Fibroblast of lung (primary cell): ENCODE measurements at regions not wholly inside any gene's neighbourhood (a gene's known extent, or its start where the extent isn't known, plus 50 kb on each side); places are given as distances from the start of the nearest gene placed in this dataset.

Experiments
- DNase-seq, 2 donors: peaks; one replicate each; pipeline versions ENCODE4 v3.0.0 to v3.0.0-alpha.2; 2010; ENCODE audit warnings: low read depth in 2 of 2
- H2AFZ ChIP-seq: 2 replicates; pipeline ENCODE4 v1.5.1; 2012; ENCODE audit warnings: low read length, control low read depth, inconsistent platforms
- H3K27ac ChIP-seq: 2 replicates; pipeline ENCODE4 v1.5.1; 2011; ENCODE audit warnings: low read length, control low read depth; ENCODE audit not compliant: insufficient read depth
- H3K27me3 ChIP-seq: 2 replicates; pipeline ENCODE4 v1.5.1; 2011; ENCODE audit warnings: mild to moderate bottlenecking, low read length; ENCODE audit not compliant: control insufficient read depth, insufficient read depth
- H3K36me3 ChIP-seq: 2 replicates; pipeline ENCODE4 v1.5.1; 2011; ENCODE audit warnings: low read length; ENCODE audit not compliant: control insufficient read depth, insufficient read depth
- H3K4me1 ChIP-seq: 2 replicates; pipeline ENCODE4 v1.5.1; 2011; ENCODE audit warnings: low read length; ENCODE audit not compliant: control insufficient read depth, insufficient read depth; ENCODE audit errors: extremely low read depth
- H3K4me2 ChIP-seq: 2 replicates; pipeline ENCODE4 v1.5.1; 2011; ENCODE audit warnings: low read length, control low read depth; ENCODE audit not compliant: insufficient read depth; ENCODE audit errors: extremely low read depth
- H3K4me3 ChIP-seq, 4 experiments: fragments of 200-600 bp in 1 of 4; sonication (generic) in 1 of 4; replicated peaks in 1 of 4; 2 replicates each; pipeline ENCODE4 v1.5.1; 2011 to 2016; ENCODE audit warnings: low read length in 4 of 4, low read depth in 3 of 4, mild to moderate bottlenecking in 3 of 4, control low read depth in 2 of 4, inconsistent platforms in 1 of 4, mixed read lengths in 1 of 4; ENCODE audit not compliant: insufficient read depth in 1 of 4; ENCODE audit errors: control extremely low read depth in 1 of 4
- H3K79me2 ChIP-seq: 2 replicates; pipeline ENCODE4 v1.5.1; 2012; ENCODE audit warnings: mild to moderate bottlenecking, low read length, inconsistent platforms; ENCODE audit not compliant: control insufficient read depth, insufficient read depth
- H3K9ac ChIP-seq: 2 replicates; pipeline ENCODE4 v1.5.1; 2011; ENCODE audit warnings: mild to moderate bottlenecking, low read length, control low read depth; ENCODE audit not compliant: insufficient read depth
- H3K9me3 ChIP-seq: 2 replicates; pipeline ENCODE4 v1.5.1; 2012; ENCODE audit warnings: low read depth, low read length; ENCODE audit not compliant: control insufficient read depth, insufficient read depth
- H4K20me1 ChIP-seq: 2 replicates; pipeline ENCODE4 v1.5.1; 2011; ENCODE audit warnings: low read length; ENCODE audit not compliant: control insufficient read depth, insufficient read depth; ENCODE audit errors: extremely low read depth
- EZH2 ChIP-seq: IDR thresholded peaks from 2 replicates; pipeline ENCODE4 v1.5.1; 2012; ENCODE audit warnings: low read length, control low read depth, mild to moderate bottlenecking; ENCODE audit errors: missing control alignments
- TF ChIP-seq, protein P1 (sequence below), 2 donors: IDR thresholded peaks in 1 of 2; conservative IDR thresholded peaks in 1 of 2; 1 replicate in 1 of 2; 2 replicates in 1 of 2; pipeline ENCODE4 v1.5.1; 2011 to 2012; ENCODE audit warnings: low read length in 2 of 2, control low read depth in 1 of 2, inconsistent platforms in 1 of 2, low read depth in 1 of 2, mild to moderate bottlenecking in 1 of 2

DNA sequence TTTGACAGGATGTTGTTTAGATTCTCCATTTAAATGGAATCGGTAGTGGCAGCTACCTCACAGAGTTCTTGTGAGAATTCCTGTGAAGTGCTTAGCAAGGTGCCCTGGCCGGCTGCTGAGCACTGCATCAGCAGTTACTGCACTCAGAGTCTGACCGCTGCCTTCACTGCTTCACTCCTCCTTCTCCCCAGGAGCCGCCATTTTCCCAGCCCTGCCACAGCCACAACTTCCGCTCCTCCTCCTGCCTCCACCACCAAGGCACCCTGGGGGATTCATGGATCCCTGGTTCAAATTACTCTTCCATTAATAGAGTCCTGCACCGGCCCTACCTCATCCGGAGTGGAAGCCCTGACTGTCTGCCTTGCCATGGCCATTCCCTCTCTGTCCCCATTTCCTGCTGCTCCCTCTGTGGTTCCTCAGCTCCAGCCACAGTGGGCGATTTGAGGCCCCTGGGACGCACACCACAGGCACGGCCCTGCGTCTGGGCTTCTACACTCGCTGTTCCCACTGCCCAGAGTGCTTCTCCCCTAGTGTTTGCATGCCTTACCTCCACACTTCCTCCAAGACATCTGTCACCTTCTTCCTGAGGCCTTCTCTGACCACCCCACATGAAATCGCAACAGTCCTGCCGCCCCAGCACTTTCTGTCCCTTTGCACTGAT lies 210.3 kb downstream of the IPO8 start:
- no peaks in the 10 kb centered on the region for H4K20me1 ChIP-seq
- H3K9ac ChIP-seq, result no peak overlapping the region
- H3K79me2 ChIP-seq, result no peaks in the 10 kb centered on the region
- H3K27ac ChIP-seq, result no peak overlapping the region
- no peak overlapping the region for H2AFZ ChIP-seq
- no peak overlapping the region for H3K4me2 ChIP-seq
- H3K4me3 ChIP-seq, result no peak overlapping the region
- H3K9me3 ChIP-seq, result no peaks in the 10 kb centered on the region
- H3K4me1 ChIP-seq, result no peaks in the 10 kb centered on the region
- H3K36me3 ChIP-seq, result no peaks in the 10 kb centered on the region
- TF ChIP-seq, protein P1, sequence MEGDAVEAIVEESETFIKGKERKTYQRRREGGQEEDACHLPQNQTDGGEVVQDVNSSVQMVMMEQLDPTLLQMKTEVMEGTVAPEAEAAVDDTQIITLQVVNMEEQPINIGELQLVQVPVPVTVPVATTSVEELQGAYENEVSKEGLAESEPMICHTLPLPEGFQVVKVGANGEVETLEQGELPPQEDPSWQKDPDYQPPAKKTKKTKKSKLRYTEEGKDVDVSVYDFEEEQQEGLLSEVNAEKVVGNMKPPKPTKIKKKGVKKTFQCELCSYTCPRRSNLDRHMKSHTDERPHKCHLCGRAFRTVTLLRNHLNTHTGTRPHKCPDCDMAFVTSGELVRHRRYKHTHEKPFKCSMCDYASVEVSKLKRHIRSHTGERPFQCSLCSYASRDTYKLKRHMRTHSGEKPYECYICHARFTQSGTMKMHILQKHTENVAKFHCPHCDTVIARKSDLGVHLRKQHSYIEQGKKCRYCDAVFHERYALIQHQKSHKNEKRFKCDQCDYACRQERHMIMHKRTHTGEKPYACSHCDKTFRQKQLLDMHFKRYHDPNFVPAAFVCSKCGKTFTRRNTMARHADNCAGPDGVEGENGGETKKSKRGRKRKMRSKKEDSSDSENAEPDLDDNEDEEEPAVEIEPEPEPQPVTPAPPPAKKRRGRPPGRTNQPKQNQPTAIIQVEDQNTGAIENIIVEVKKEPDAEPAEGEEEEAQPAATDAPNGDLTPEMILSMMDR (conservative IDR thresholded peaks at IDR 0.05 in 1 of 2, IDR thresholded peaks at IDR 0.05 in 1 of 2; ENCODE audit: low read depth in 1 of 2, low read length in 2 of 2), result no peak
- no peak for TF ChIP-seq EZH2
- no peaks in the 10 kb centered on the region for H3K27me3 ChIP-seq
- no peak for DNase-seq

DNA sequence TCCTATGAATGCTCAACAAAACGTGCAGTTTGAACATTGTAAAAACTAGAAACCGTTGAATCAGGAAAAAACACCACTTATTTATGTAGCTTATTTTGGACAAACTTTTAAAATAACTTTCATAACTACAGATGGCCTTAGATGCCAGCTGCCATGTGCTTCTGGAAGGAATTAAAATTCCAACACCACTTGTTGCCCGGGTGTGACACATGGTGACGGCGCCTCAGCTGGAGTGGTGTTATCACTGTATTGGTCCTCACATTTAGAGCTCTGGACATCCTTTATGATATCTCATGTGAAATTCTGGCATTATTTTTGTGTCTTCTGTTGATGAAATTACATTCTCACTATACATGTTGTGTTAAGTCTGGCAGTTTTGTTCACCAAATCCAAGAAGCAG lies 211.0 kb downstream of the IPO8 start:
- no peaks in the 10 kb centered on the region for H3K79me2 ChIP-seq
- H3K9me3 ChIP-seq, result no peaks in the 10 kb centered on the region
- TF ChIP-seq, protein P1 (conservative IDR thresholded peaks at IDR 0.05 in 1 of 2, IDR thresholded peaks at IDR 0.05 in 1 of 2; ENCODE audit: low read depth in 1 of 2, low read length in 2 of 2), result no peak
- no peak for TF ChIP-seq EZH2
- H3K4me1 ChIP-seq, result no peaks in the 10 kb centered on the region
- no peak overlapping the region for H3K4me2 ChIP-seq
- H2AFZ ChIP-seq, result no peak overlapping the region
- H3K27ac ChIP-seq, result no peak overlapping the region
- H3K4me3 ChIP-seq, result no peak overlapping the region
- no peak overlapping the region for H3K9ac ChIP-seq
- DNase-seq, result no peak
- no peaks in the 10 kb centered on the region for H3K27me3 ChIP-seq
- no peaks in the 10 kb centered on the region for H3K36me3 ChIP-seq
- no peaks in the 10 kb centered on the region for H4K20me1 ChIP-seq

DNA sequence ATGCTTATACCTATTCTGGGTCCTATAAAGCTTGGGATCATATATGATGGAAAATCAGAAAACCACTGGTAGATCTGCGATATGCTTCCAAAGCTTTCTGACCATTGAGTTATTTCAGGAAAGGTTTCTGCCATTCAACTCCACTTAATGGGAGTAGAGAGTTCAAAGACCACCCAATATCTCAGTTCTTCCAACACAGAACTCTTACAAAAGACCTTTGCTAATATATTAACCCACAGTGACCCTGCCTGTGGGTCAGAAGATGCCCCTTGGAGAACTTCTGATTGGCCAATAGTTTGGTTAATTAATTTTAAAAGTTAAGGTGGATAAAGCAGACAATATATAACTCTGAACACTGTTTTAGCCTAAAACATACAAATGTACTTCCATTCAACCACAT lies 213.0 kb downstream of the IPO8 start:
- H3K4me3 ChIP-seq, result no peak overlapping the region
- H3K9me3 ChIP-seq, result no peaks in the 10 kb centered on the region
- H3K9ac ChIP-seq, result no peak overlapping the region
- no peak overlapping the region for H3K27ac ChIP-seq
- no peaks in the 10 kb centered on the region for H4K20me1 ChIP-seq
- H3K4me2 ChIP-seq, result no peak overlapping the region
- H3K36me3 ChIP-seq, result no peaks in the 10 kb centered on the region
- no peak overlapping the region for H2AFZ ChIP-seq
- no peaks in the 10 kb centered on the region for H3K79me2 ChIP-seq
- TF ChIP-seq, protein P1 (conservative IDR thresholded peaks at IDR 0.05 in 1 of 2, IDR thresholded peaks at IDR 0.05 in 1 of 2; ENCODE audit: low read depth in 1 of 2, low read length in 2 of 2), result no peak
- no peak for TF ChIP-seq EZH2
- H3K27me3 ChIP-seq, result no peaks in the 10 kb centered on the region
- no peak for DNase-seq
- no peaks in the 10 kb centered on the region for H3K4me1 ChIP-seq
